ENCODE measurements at regions not wholly inside any gene's neighbourhood (a gene's known extent, or its start where the extent isn't known, plus 50 kb on each side); places are given as distances from the start of the nearest gene placed in this dataset.

GRCh38 chr12:131357185-131357747, 353.6 kb upstream of the SFSWAP start:
- no peak for TF ChIP-seq POLR2AphosphoS5 (IDR thresholded peaks at IDR 0.05; ENCODE audit: low read depth)
- no peak for TF ChIP-seq GABPA (IDR thresholded peaks at IDR 0.05; ENCODE audit: low read depth)
- no peak for TF ChIP-seq REST (IDR thresholded peaks at IDR 0.05; ENCODE audit: insufficient replicate concordance, low read depth)
- no peak for TF ChIP-seq CTCF (IDR thresholded peaks at IDR 0.05; ENCODE audit: insufficient read depth, low read length)
- TF ChIP-seq SPI1 (IDR thresholded peaks at IDR 0.05; ENCODE audit: borderline replicate concordance, low read depth): no peak
- H3K4me3 ChIP-seq (replicated peaks; ENCODE audit: insufficient read depth, low read length): no peak overlapping the region
- no peak overlapping the region for H3K27ac ChIP-seq (replicated peaks)
- DNase-seq (ENCODE audit: low read depth in 1 of 2, low spot score in 1 of 2): no peak
- no peaks in the 10 kb centered on the region for H3K27me3 ChIP-seq (ENCODE audit: insufficient read depth, poor library complexity, severe bottlenecking)

- Histone ChIP-seq H3K4me3 (replicated peaks; ENCODE audit: insufficient read depth, low read length) (no peak overlapping the region), H3K27ac (replicated peaks) (no peak overlapping the region), H3K27me3 (ENCODE audit: insufficient read depth, poor library complexity, severe bottlenecking) (peaks cover 4% of the 10 kb centered on the region)
- TF ChIP-seq GABPA (IDR thresholded peaks at IDR 0.05; ENCODE audit: low read depth) (no peak), CTCF (IDR thresholded peaks at IDR 0.05; ENCODE audit: insufficient read depth, low read length) (no peak), POLR2AphosphoS5 (IDR thresholded peaks at IDR 0.05; ENCODE audit: low read depth) (no peak), SPI1 (IDR thresholded peaks at IDR 0.05; ENCODE audit: borderline replicate concordance, low read depth) (no peak), REST (IDR thresholded peaks at IDR 0.05; ENCODE audit: insufficient replicate concordance, low read depth) (no peak)
- DNase-seq (ENCODE audit: low read depth in 1 of 2, low spot score in 1 of 2): no peak
These were observed 353.0 kb upstream of the SFSWAP start for GRCh38 chr12:131357920-131358319.

GRCh38 chr12:131362291-131363211, 348.3 kb upstream of the SFSWAP start:
- no peak for DNase-seq (ENCODE audit: low read depth in 1 of 2, low spot score in 1 of 2)
- H3K4me3 ChIP-seq (replicated peaks; ENCODE audit: insufficient read depth, low read length): no peak overlapping the region
- TF ChIP-seq REST (IDR thresholded peaks at IDR 0.05; ENCODE audit: insufficient replicate concordance, low read depth): no peak
- TF ChIP-seq SPI1 (IDR thresholded peaks at IDR 0.05; ENCODE audit: borderline replicate concordance, low read depth): no peak
- no peak for TF ChIP-seq GABPA (IDR thresholded peaks at IDR 0.05; ENCODE audit: low read depth)
- no peak for TF ChIP-seq POLR2AphosphoS5 (IDR thresholded peaks at IDR 0.05; ENCODE audit: low read depth)
- no peak for TF ChIP-seq CTCF (IDR thresholded peaks at IDR 0.05; ENCODE audit: insufficient read depth, low read length)
- H3K27ac ChIP-seq (replicated peaks): no peak overlapping the region
- H3K27me3 ChIP-seq (ENCODE audit: insufficient read depth, poor library complexity, severe bottlenecking): peaks cover 4% of the 10 kb centered on the region
